ENCODE measurements at regions not wholly inside any gene's neighbourhood (a gene's known extent, or its start where the extent isn't known, plus 50 kb on each side); places are given as distances from the start of the nearest gene placed in this dataset.
"Not testable (repeated sequence)": the region's sequence is repeated elsewhere in the genome, so short reads cannot be mapped to it uniquely, and the experiment has no call there.

DNA sequence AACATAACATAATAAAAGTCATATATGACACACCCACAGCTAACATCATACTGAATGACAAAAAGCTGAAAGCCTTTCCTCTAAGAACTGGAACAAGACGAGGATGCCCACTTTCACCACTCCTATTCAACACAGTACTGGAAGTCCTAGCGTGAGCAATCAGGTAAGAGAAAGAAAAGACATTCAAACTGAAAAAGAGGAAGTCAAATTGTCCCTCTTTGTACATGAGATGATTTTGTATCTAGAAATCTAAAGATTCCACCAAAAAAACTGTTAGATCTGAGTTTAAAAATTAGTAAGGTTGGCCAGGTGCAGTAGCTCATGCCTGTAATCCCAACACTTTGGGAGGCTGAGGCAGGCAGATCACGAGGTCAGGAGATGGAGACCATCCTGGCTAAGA is 70.1 kb upstream of the PROKR2 start:
- DNase-seq (ENCODE audit: low read depth), result not testable (repeated sequence)

DNA sequence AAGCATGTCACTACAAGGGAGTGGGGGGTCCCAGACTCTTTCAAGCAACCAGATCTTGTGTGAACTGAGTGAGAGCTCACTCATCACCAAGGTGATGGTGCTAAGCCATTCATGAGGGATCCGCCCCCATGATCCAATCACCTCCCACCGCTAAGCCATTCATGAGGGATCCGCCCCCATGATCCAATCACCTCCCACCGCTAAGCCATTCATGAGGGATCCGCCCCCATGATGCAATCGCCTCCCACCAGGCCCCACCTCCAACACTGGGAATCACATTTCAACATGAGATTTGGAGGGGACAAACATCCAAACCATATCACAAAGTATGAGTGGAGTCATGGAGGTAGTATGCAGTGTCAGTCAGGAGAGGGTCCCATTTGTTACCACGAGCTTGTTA is 64.8 kb upstream of the PROKR2 start:
- not testable (repeated sequence) for DNase-seq (ENCODE audit: low read depth)

DNA sequence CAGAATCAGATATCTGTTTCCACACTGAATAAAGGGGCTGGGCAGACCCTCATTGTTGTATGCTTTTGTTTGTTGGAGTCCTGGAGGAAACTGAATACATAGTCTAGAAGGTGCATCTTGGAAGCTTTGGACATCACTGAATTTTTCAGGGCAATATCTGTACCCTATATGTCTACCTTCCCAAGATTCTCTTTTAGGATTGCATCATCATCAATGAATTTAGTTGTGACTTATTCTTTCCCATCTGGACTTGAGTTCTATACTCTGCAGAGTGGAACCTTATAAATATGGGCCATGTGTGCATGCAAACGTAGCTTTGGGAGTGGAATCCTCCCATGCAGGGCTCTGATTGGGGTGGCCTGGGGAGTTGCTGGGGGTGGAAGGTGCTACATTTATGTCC is 60.7 kb upstream of the PROKR2 start:
- DNase-seq (ENCODE audit: low read depth), result no peak

DNA sequence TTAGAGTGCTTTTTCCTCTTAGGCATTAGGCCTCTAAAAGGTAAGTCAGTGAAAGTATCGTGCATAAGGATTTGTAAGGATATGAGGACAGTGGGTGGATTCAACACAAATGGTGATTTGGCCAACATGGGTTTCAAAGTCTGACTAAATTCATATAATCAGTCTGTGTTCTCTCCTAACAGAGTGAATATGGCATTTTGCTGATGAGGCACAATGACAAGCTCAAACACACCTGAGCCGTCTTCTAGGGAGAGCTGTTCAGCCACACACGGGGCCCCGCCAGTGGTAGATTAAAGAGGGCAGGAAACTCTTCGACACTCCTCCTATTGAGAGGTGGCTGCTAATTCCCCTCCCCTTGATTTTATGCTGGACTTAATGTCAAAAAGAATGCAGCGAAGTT is 59.5 kb upstream of the PROKR2 start:
- DNase-seq (ENCODE audit: low read depth), result no peak

DNA sequence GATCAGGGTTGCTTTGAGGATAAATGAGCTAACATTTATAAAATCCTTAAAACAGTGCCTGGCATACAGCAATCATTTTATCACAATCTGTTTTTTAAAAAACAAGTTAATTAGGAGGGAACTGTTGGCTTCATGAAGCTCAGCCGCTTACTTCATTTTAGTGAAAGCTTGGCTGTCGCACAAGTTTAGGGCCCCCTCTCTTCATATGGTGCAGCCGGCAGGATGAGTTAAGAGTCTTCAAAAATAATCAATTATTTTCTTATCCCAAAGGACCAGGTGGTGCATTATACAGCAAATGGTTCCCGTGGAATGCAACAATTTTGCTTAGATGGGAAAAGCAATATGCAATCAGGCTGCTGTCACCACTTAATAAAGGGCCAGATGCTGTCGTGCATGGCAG is 57.4 kb upstream of the PROKR2 start:
- DNase-seq (ENCODE audit: low read depth), result no peak

DNA sequence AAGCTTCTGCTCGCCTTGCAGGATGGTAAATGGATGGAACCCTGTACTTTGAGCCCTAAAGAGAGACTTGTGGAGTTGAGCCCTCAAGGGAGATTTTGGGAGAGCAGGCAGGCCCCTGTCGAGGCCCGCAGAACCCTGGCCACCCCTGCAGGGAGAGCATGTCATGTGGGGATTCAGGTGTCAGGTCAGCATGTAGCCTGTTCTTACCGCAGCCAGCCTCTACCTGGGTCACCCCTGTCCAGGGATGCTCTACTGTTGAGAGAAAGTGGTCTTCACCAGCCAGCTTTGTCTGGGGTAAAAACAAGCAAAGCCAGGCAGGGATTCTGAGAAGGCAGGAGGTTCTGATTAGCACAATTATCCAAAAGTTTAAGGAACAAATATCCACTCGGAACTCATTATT is 55.6 kb upstream of the PROKR2 start:
- no peak for DNase-seq (ENCODE audit: low read depth)

DNA sequence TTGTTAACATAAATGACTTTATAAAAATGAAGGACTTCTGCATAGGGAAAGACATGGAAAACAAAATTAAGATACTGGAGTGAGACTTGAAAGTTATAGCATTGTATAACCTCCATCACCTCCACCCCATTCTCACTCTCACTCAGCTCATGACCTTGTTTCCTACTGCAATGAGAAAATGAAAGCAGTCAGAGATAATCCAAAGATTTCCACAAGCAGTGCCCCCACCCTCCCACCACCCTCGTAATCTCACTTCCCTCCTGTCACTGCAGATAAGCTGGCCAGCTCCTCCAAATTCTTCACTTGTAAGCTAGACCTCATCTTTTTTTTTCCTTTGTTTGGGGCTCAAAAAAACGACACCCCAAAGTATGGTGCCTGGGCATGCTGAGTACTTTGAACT is 52.9 kb upstream of the PROKR2 start:
- DNase-seq (ENCODE audit: low read depth), result no peak

All from HS-5 (cell line).